Trophoblast cell (in vitro differentiated cells and primary cell): ENCODE measurements at regions not wholly inside any gene's neighbourhood (a gene's known extent, or its start where the extent isn't known, plus 50 kb on each side); places are given as distances from the start of the nearest gene placed in this dataset.

Experiments
- DNase-seq, 2 donors: peaks; one replicate each; pipeline ENCODE4 v3.0.0-alpha.2; 2016
- H2AFZ ChIP-seq: 2 replicates; pipeline ENCODE4 v1.6.1; 2013; ENCODE audit warnings: low read length, moderate library complexity, mild to moderate bottlenecking; ENCODE audit not compliant: insufficient read depth, poor library complexity
- H2AK5ac ChIP-seq: 2 replicates; pipeline ENCODE4 v1.6.1; 2013; ENCODE audit warnings: mild to moderate bottlenecking, low read length
- H2BK120ac ChIP-seq: 2 replicates; pipeline ENCODE4 v1.6.1; 2013; ENCODE audit warnings: low read length, mild to moderate bottlenecking, moderate library complexity; ENCODE audit not compliant: insufficient read depth, poor library complexity
- H2BK12ac ChIP-seq: 2 replicates; pipeline ENCODE4 v1.6.1; 2013; ENCODE audit warnings: mild to moderate bottlenecking, low read length, moderate library complexity
- H2BK5ac ChIP-seq: 2 replicates; pipeline ENCODE4 v1.6.1; 2013; ENCODE audit warnings: low read length, low read depth, moderate library complexity, mild to moderate bottlenecking; ENCODE audit not compliant: poor library complexity
- H3K14ac ChIP-seq: 2 replicates; pipeline ENCODE4 v1.6.1; 2013; ENCODE audit warnings: mild to moderate bottlenecking, low read length
- H3K18ac ChIP-seq: 2 replicates; pipeline ENCODE4 v1.6.1; 2013; ENCODE audit warnings: mild to moderate bottlenecking, low read length
- H3K23ac ChIP-seq: 2 replicates; pipeline ENCODE4 v1.6.1; 2013; ENCODE audit warnings: low read length
- H3K27ac ChIP-seq: 2 replicates; pipeline ENCODE4 v1.5.1; 2013; ENCODE audit warnings: low read depth, mild to moderate bottlenecking, inconsistent platforms, low read length, moderate library complexity
- H3K27me3 ChIP-seq: 2 replicates; pipeline ENCODE4 v1.6.1; 2013; ENCODE audit warnings: inconsistent platforms, mild to moderate bottlenecking, low read length, moderate library complexity; ENCODE audit not compliant: insufficient read depth
- H3K36me3 ChIP-seq, 2 experiments: 1 replicate in 1 of 2; 2 replicates in 1 of 2; pipeline ENCODE4 v1.6.1; 2013; ENCODE audit warnings: low read length in 2 of 2, mild to moderate bottlenecking in 2 of 2, moderate library complexity in 1 of 2; ENCODE audit not compliant: insufficient read depth in 2 of 2, control insufficient read depth in 1 of 2
- H3K4ac ChIP-seq: 2 replicates; pipeline ENCODE4 v1.6.1; 2013; ENCODE audit warnings: low read depth, mild to moderate bottlenecking, low read length, moderate library complexity
- H3K4me1 ChIP-seq, 2 experiments: 1 replicate in 1 of 2; 2 replicates in 1 of 2; pipeline ENCODE4 v1.6.1; 2013; ENCODE audit warnings: low read length in 2 of 2, mild to moderate bottlenecking in 2 of 2, moderate library complexity in 1 of 2; ENCODE audit not compliant: insufficient read depth in 2 of 2, control insufficient read depth in 1 of 2
- H3K4me2 ChIP-seq: 2 replicates; pipeline ENCODE4 v1.6.1; 2013; ENCODE audit warnings: inconsistent platforms, mild to moderate bottlenecking, low read length, moderate library complexity
- H3K4me3 ChIP-seq: 2 replicates; pipeline ENCODE4 v1.5.1; 2013; ENCODE audit warnings: mild to moderate bottlenecking, low read depth, low read length, inconsistent platforms
- H3K79me1 ChIP-seq: one replicate; pipeline ENCODE4 v1.6.1; 2013; ENCODE audit warnings: low read length
- H3K79me2 ChIP-seq: 2 replicates; pipeline ENCODE4 v1.6.1; 2013; ENCODE audit warnings: low read length, mild to moderate bottlenecking; ENCODE audit not compliant: control insufficient read depth, insufficient read depth, poor library complexity
- H3K9ac ChIP-seq: 2 replicates; pipeline ENCODE4 v1.6.1; 2013; ENCODE audit warnings: mild to moderate bottlenecking, low read length
- H3K9me3 ChIP-seq: 2 replicates; pipeline ENCODE4 v1.6.1; 2013; ENCODE audit warnings: low read depth, mild to moderate bottlenecking, control low read depth, inconsistent platforms, low read length; ENCODE audit not compliant: insufficient read depth
- H4K12ac ChIP-seq: 2 replicates; pipeline ENCODE4 v1.6.1; 2013; ENCODE audit warnings: low read depth, mild to moderate bottlenecking, low read length, moderate library complexity
- H4K8ac ChIP-seq: 2 replicates; pipeline ENCODE4 v1.6.1; 2013; ENCODE audit warnings: low read depth, mild to moderate bottlenecking, low read length, moderate library complexity
- H4K91ac ChIP-seq: one replicate; pipeline ENCODE4 v1.6.1; 2013; ENCODE audit warnings: low read depth, mild to moderate bottlenecking, low read length, moderate library complexity
- WGBS: extraction: QIAGEN DNeasy Blood & Tissue Kit; methylation state at CpG from one replicate; pipeline ENCODE4 v1.1.7; 2013; ENCODE audit warnings: missing lambda C conversion rate; ENCODE audit not compliant: insufficient read length, insufficient coverage; ENCODE audit errors: extremely low coverage; 5-methylcytosine and 5-hydroxymethylcytosine counted together

DNA sequence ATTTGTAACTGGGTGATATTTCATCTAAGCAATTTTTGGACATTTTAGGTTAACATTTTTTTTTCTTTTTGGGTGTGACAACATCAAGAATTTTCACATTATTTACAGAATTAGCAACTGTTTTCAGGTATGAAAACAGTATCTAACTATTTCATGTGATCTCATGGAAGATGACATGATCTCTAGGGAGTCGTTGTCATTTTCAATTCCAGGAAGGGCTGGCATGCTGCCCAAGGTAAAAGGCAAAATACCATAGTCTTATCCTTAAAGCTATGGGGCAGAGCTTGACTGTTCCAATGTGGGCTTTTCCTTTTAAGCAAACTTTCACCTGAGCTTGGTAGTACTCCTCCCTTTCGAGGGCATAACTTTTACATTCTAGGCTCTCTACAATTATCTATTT lies 443.7 kb downstream of the DSEL start:
- H3K27ac ChIP-seq: no peak overlapping the region
- H3K36me3 ChIP-seq: no peaks in the 10 kb centered on the region
- H3K4ac ChIP-seq: no peak overlapping the region
- no peak overlapping the region for H3K23ac ChIP-seq
- H3K14ac ChIP-seq: no peak overlapping the region
- no peak overlapping the region for H2BK120ac ChIP-seq
- no peaks in the 10 kb centered on the region for H3K79me1 ChIP-seq
- H3K18ac ChIP-seq: no peak overlapping the region
- H2AFZ ChIP-seq: no peak overlapping the region
- no peak overlapping the region for H4K91ac ChIP-seq
- no peak overlapping the region for H4K8ac ChIP-seq
- no peak overlapping the region for H2BK12ac ChIP-seq
- no CpG with 5 or more reads among the region's 2 CpGs for WGBS
- no peak overlapping the region for H3K4me2 ChIP-seq
- no peak overlapping the region for H3K9ac ChIP-seq
- H3K79me2 ChIP-seq: no peaks in the 10 kb centered on the region
- no peaks in the 10 kb centered on the region for H3K4me1 ChIP-seq
- H3K9me3 ChIP-seq: no peaks in the 10 kb centered on the region
- no peaks in the 10 kb centered on the region for H3K27me3 ChIP-seq
- no peak for DNase-seq
- no peak overlapping the region for H4K12ac ChIP-seq
- H2AK5ac ChIP-seq: no peak overlapping the region
- H3K4me3 ChIP-seq: no peak overlapping the region
- H2BK5ac ChIP-seq: no peak overlapping the region

DNA sequence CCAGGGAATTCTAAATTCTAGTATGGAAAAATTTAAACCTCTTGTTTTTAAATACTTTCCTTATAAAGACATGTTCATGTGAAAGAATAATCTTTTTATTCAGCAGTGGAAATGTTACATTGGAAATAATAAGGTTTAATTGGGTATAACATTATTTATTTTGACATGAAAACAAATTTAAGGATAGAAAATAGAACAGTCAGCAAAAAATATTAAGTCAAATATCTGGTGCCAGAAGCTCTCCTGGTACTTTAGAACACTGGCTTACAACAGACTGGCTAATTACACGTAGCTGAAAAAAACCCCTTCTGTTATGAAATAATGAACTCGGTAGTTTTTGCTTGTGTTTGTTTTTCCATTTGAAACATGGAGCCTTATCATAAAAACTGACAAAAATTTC lies 447.9 kb downstream of the DSEL start:
- no peak overlapping the region for H3K18ac ChIP-seq
- H3K4me3 ChIP-seq: no peak overlapping the region
- no peak overlapping the region for H2BK120ac ChIP-seq
- no peaks in the 10 kb centered on the region for H3K27me3 ChIP-seq
- H2AK5ac ChIP-seq: no peak overlapping the region
- H3K4me1 ChIP-seq: no peaks in the 10 kb centered on the region
- H3K79me1 ChIP-seq: no peaks in the 10 kb centered on the region
- H2BK12ac ChIP-seq: no peak overlapping the region
- no peak overlapping the region for H3K14ac ChIP-seq
- H4K91ac ChIP-seq: no peak overlapping the region
- H3K4ac ChIP-seq: no peak overlapping the region
- H3K9ac ChIP-seq: no peak overlapping the region
- WGBS: no CpG with 5 or more reads among the region's 2 CpGs
- H4K8ac ChIP-seq: no peak overlapping the region
- H3K79me2 ChIP-seq: no peaks in the 10 kb centered on the region
- no peak overlapping the region for H3K23ac ChIP-seq
- H3K36me3 ChIP-seq: no peaks in the 10 kb centered on the region
- no peak overlapping the region for H4K12ac ChIP-seq
- no peak overlapping the region for H3K4me2 ChIP-seq
- no peaks in the 10 kb centered on the region for H3K9me3 ChIP-seq
- H2BK5ac ChIP-seq: no peak overlapping the region
- no peak overlapping the region for H3K27ac ChIP-seq
- no peak for DNase-seq
- H2AFZ ChIP-seq: no peak overlapping the region

DNA sequence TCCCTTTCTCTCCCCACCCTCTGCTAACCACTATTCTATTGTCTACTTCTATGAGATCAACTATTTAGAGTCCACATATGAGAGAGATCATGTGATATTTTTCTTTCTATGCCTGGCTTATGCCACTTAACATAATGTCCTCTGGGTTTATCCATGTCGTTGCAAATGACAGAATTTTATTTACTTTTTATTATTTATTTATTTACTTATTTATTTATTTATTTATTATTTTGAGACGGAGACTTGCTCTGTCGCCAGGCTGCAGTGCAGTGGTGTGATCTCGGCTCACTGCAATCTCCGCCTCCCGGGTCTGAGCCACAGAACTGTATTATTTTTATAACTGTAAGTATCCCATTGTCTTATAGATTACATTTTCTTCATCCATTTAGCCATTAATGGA lies 443.4 kb upstream of the CDH19 start:
- no peak for DNase-seq
- Histone ChIP-seq H3K9me3 (peaks cover 4% of the 10 kb centered on the region), H3K18ac (no peak overlapping the region), H4K12ac (no peak overlapping the region), H4K8ac (no peak overlapping the region), H3K4me2 (no peak overlapping the region), H3K4ac (no peak overlapping the region), H3K14ac (no peak overlapping the region), H2BK5ac (no peak overlapping the region), H3K27ac (no peak overlapping the region), H3K79me2 (no peaks in the 10 kb centered on the region), H3K36me3 (peaks cover 0 to 2% of the 10 kb centered on the region in 2 experiments), H2AFZ (no peak overlapping the region), H3K9ac (no peak overlapping the region), H3K79me1 (no peaks in the 10 kb centered on the region), H3K27me3 (no peaks in the 10 kb centered on the region), H3K23ac (no peak overlapping the region), H3K4me3 (no peak overlapping the region), H3K4me1 (no peaks in the 10 kb centered on the region), H2BK120ac (no peak overlapping the region), H2AK5ac (no peak overlapping the region), H2BK12ac (no peak overlapping the region), H4K91ac (no peak overlapping the region)
- WGBS: no CpG with 5 or more reads among the region's 6 CpGs

DNA sequence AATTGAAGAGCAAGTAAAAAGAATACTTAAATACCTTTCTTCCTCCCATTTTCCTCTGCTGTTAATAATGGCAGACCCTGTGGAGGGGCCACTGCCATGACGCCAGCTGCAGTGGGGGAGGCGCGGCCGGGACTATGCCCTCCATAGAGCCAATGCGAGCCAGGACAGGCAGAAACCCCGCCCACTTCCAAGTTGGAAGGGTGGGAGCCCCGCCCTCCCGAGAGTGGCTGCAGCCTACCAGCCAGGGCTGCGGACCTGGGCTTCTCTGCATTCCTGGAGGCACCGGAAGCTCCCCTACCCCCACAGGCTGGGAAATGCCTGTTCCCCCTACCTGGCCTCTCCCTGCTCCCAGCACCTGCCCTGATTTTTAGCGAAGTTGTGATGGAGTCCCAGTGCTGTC lies 439.4 kb upstream of the CDH19 start:
- no CpG with 5 or more reads among the region's 11 CpGs for WGBS
- Histone ChIP-seq H3K27me3 (no peaks in the 10 kb centered on the region), H2BK120ac (no peak overlapping the region), H2BK12ac (no peak overlapping the region), H3K79me1 (no peaks in the 10 kb centered on the region), H2BK5ac (no peak overlapping the region), H3K79me2 (no peaks in the 10 kb centered on the region), H3K23ac (no peak overlapping the region), H4K8ac (no peak overlapping the region), H4K91ac (no peak overlapping the region), H3K4ac (no peak overlapping the region), H3K14ac (no peak overlapping the region), H3K27ac (no peak overlapping the region), H3K4me3 (no peak overlapping the region), H3K9ac (no peak overlapping the region), H4K12ac (no peak overlapping the region), H3K18ac (no peak overlapping the region), H2AFZ (no peak overlapping the region), H3K4me2 (no peak overlapping the region), H2AK5ac (no peak overlapping the region), H3K4me1 (no peaks in the 10 kb centered on the region), H3K9me3 (peaks cover 4% of the 10 kb centered on the region), H3K36me3 (peaks cover 0 to 2% of the 10 kb centered on the region in 2 experiments)
- DNase-seq: no peak
